Transverse colon (tissue), 4 donors: ENCODE measurements at regions not wholly inside any gene's neighbourhood (a gene's known extent, or its start where the extent isn't known, plus 50 kb on each side); places are given as distances from the start of the nearest gene placed in this dataset.

ENCODE experiments used
- DNase-seq: peaks from one replicate; pipeline ENCODE4 v3.0.0-alpha.2; 2019
- H3K27ac ChIP-seq, 4 donors: fragments of 200-600 bp; sonication (generic); 2 replicates each; pipeline ENCODE4 v1.5.1; 2016 to 2018; ENCODE audit warnings: inconsistent platforms in 4 of 4
- H3K27me3 ChIP-seq: fragments of 200-600 bp; sonication (generic); 2 replicates; pipeline ENCODE4 v1.5.1; 2017; ENCODE audit warnings: inconsistent platforms
- H3K36me3 ChIP-seq, 4 donors: fragments of 200-600 bp; sonication (generic); 2 replicates each; pipeline ENCODE4 v1.5.1; 2017 to 2019; ENCODE audit warnings: inconsistent platforms in 4 of 4
- H3K4me1 ChIP-seq, 4 donors: fragments of 200-600 bp; sonication (generic); 2 replicates each; pipeline ENCODE4 v1.5.1; 2017 to 2020; ENCODE audit warnings: inconsistent platforms in 4 of 4
- H3K4me3 ChIP-seq, 4 donors: fragments of 200-600 bp; sonication (generic); 1 replicate in 1 of 4; 2 replicates in 3 of 4; pipeline versions ENCODE4 v1.5.1 to v1.6.1; 2017 to 2019; ENCODE audit warnings: inconsistent platforms in 4 of 4
- H3K9me3 ChIP-seq, 2 donors: fragments of 200-600 bp; sonication (generic); 2 replicates each; pipeline ENCODE4 v1.5.1; 2017 to 2019; ENCODE audit warnings: inconsistent platforms in 2 of 2
- EP300 ChIP-seq: sonication (generic); formaldehyde crosslinking; IDR thresholded peaks from one replicate; pipeline ENCODE4 v1.6.1; 2017; ENCODE audit warnings: antibody characterized with exemption, low read depth
- POLR2A ChIP-seq: fragments of 450-650 bp; IDR thresholded peaks from one replicate; pipeline ENCODE4 v1.6.1; 2016; ENCODE audit warnings: antibody characterized with exemption, mild to moderate bottlenecking, moderate library complexity
- POLR2AphosphoS5 ChIP-seq, 3 donors: sonication (generic); formaldehyde crosslinking; IDR thresholded peaks; one replicate each; pipeline ENCODE4 v1.6.1; 2016; ENCODE audit warnings: antibody characterized with exemption in 3 of 3
- WGBS, 2 donors: methylation state at CpG; one replicate each; pipeline ENCODE4 v1.1.5; 2018; ENCODE audit warnings: low coverage in 1 of 2; 5-methylcytosine and 5-hydroxymethylcytosine counted together
- in situ Hi-C, 4 donors: fragments of 200-750 bp; cut with MboI; loops; one replicate each; pipeline versions ENCODE4 v1.15.0 to v1.15.1; 2017; ENCODE audit warnings: low sequenced_read_pairs in 3 of 4, low pct_ligation_motif_present in 1 of 4, low pct_unique_long_range_greater_than_20kb in 1 of 4
- intact Hi-C: fragments of 100-400 bp; cut with DNase I; formaldehyde crosslinking; loops from one replicate; pipeline ENCODE4 v1.15.1; 2023; ENCODE audit warnings: low total_unique reads
- TF ChIP-seq, protein P1 (sequence below), 5 experiments: fragments of 200-600 bp in 3 of 5; fragments of 450-650 bp in 2 of 5; sonication (generic) in 3 of 5; IDR thresholded peaks; 1 replicate in 2 of 5; 2 replicates in 3 of 5; pipeline ENCODE4 v1.5.1; 2016 to 2017; ENCODE audit warnings: antibody characterized with exemption in 5 of 5, inconsistent platforms in 3 of 5, mild to moderate bottlenecking in 2 of 5, moderate library complexity in 1 of 5

DNA sequence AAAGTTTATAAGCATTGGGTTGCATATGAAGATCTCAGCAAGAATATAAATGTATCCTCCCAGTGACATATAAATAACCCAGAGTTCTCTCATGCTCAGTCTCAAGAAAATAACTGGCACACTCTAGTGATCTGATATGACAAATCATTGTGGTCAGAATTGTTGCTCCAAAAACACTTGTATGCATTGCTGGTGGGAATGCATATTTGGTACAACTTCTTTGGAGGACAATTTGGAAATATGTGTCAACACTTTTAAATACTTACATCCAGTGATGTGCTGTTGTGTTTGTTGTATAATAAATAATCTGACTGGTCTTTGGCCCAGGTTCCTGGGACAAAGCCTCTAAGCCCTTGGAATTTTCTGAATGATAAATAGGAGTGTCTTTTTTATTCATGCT, 66.7 kb upstream of the STT3B start:
- in situ Hi-C loops: no loop called here
- TF ChIP-seq EP300 (no peak), POLR2A (no peak), POLR2AphosphoS5 (IDR thresholded peaks at IDR 0.05) (no peak)
- TF ChIP-seq, protein P1, sequence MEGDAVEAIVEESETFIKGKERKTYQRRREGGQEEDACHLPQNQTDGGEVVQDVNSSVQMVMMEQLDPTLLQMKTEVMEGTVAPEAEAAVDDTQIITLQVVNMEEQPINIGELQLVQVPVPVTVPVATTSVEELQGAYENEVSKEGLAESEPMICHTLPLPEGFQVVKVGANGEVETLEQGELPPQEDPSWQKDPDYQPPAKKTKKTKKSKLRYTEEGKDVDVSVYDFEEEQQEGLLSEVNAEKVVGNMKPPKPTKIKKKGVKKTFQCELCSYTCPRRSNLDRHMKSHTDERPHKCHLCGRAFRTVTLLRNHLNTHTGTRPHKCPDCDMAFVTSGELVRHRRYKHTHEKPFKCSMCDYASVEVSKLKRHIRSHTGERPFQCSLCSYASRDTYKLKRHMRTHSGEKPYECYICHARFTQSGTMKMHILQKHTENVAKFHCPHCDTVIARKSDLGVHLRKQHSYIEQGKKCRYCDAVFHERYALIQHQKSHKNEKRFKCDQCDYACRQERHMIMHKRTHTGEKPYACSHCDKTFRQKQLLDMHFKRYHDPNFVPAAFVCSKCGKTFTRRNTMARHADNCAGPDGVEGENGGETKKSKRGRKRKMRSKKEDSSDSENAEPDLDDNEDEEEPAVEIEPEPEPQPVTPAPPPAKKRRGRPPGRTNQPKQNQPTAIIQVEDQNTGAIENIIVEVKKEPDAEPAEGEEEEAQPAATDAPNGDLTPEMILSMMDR (IDR thresholded peaks at IDR 0.05): no peak

GRCh38 chr3:31466866-31467265, 65.9 kb upstream of the STT3B start:
- Histone ChIP-seq H3K4me1 (peaks cover 0 to 12% (median 10%) of the 10 kb centered on the region in 4 donors), H3K4me3 (no peak overlapping the region), H3K36me3 (no peaks in the 10 kb centered on the region), H3K27me3 (no peaks in the 10 kb centered on the region), H3K9me3 (no peaks in the 10 kb centered on the region), H3K27ac (no peak overlapping the region)
- in situ Hi-C loops (no loop called here), intact Hi-C loops (no loop called here)
- DNase-seq: no peak
- WGBS, 2 donors: 75 to 81% methylated on average over 2 of the region's 2 CpGs
- no peak for TF ChIP-seq POLR2AphosphoS5 (IDR thresholded peaks at IDR 0.05)
- no peak for TF ChIP-seq EP300
- TF ChIP-seq, protein P1 (IDR thresholded peaks at IDR 0.05): no peak

More for the DNA sequence above, 66.7 kb upstream of the STT3B start:
- Histone ChIP-seq H3K4me1 (peaks cover 0 to 16% (median 13%) of the 10 kb centered on the region in 4 donors), H3K27me3 (no peaks in the 10 kb centered on the region), H3K36me3 (no peaks in the 10 kb centered on the region), H3K4me3 (no peak overlapping the region), H3K9me3 (no peaks in the 10 kb centered on the region), H3K27ac (no peak overlapping the region)
- intact Hi-C loops: no loop called here
- no peak for DNase-seq

- Histone ChIP-seq H3K36me3 (no peaks in the 10 kb centered on the region), H3K27me3 (no peaks in the 10 kb centered on the region), H3K9me3 (no peaks in the 10 kb centered on the region), H3K27ac (no peak overlapping the region), H3K4me3 (no peak overlapping the region), H3K4me1 (no peaks in the 10 kb centered on the region)
- TF ChIP-seq POLR2AphosphoS5 (IDR thresholded peaks at IDR 0.05) (no peak), EP300 (no peak), POLR2A (no peak)
- WGBS, 2 donors: 60 to 71% methylated on average over 1 to 3 of the region's 3 CpGs
- intact Hi-C loops (no loop called here), in situ Hi-C loops (no loop called here)
- DNase-seq: no peak
Measured at GRCh38 chr3:31468433-31468832, 64.3 kb upstream of the STT3B start.

DNA sequence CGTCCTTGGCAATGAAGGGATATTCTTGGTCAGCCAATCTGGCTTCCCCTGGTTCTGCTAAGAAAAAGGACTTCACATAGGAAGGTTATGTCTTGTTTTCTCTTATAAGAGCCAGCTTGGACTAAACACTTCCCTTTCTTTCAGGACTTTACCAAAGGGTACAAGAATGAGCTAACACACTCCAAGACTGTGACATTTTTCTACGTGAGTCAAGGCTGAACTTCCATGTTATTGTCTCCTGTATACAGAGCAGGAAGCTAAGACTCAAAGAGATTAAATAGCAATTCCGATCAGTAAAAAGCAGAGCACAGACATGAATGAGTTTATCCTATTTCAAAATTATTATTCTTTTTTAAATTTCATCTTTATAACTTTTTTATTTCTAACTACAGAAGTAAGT, 63.3 kb upstream of the STT3B start:
- no peaks in the 10 kb centered on the region for H3K27me3 ChIP-seq
- in situ Hi-C loops: no loop called here
- TF ChIP-seq, protein P1 (IDR thresholded peaks at IDR 0.05): no peak
- no peak for TF ChIP-seq POLR2AphosphoS5 (IDR thresholded peaks at IDR 0.05)
- H3K9me3 ChIP-seq: no peaks in the 10 kb centered on the region
- no peaks in the 10 kb centered on the region for H3K36me3 ChIP-seq
- DNase-seq: no peak
- H3K4me3 ChIP-seq: no peak overlapping the region
- no peaks in the 10 kb centered on the region for H3K4me1 ChIP-seq
- no peak overlapping the region for H3K27ac ChIP-seq
- WGBS, 2 donors: 89 to 90% methylated on average over 3 of the region's 3 CpGs
- intact Hi-C loops: no loop called here
